DND-41 (cell line): ENCODE measurements at regions not wholly inside any gene's neighbourhood (a gene's known extent, or its start where the extent isn't known, plus 50 kb on each side); places are given as distances from the start of the nearest gene placed in this dataset.

Experiments used
- ATAC-seq: fragments of 200-7000 bp; cut with Tn5 transposase; 3 replicates; pipeline ENCODE4 v1.9.1; 2021; ENCODE audit warnings: low read depth; ENCODE audit not compliant: insufficient read depth
- DNase-seq: peaks from one replicate; pipeline ENCODE4 v3.0.0-alpha.2; 2020
- H2AFZ ChIP-seq: 2 replicates; pipeline ENCODE4 v1.6.0; 2012; ENCODE audit warnings: low read depth, low read length
- H3K27ac ChIP-seq: 2 replicates; pipeline ENCODE4 v1.5.1; 2012; ENCODE audit warnings: low read length, inconsistent platforms
- H3K27me3 ChIP-seq: fragments of 200-600 bp; sonication (generic); 2 replicates; pipeline ENCODE4 v1.6.0; 2012; ENCODE audit warnings: low read length, mild to moderate bottlenecking, inconsistent platforms; ENCODE audit not compliant: insufficient read depth, poor library complexity
- H3K36me3 ChIP-seq: 2 replicates; pipeline ENCODE4 v1.5.1; 2012; ENCODE audit warnings: low read length, inconsistent platforms; ENCODE audit not compliant: insufficient read depth
- H3K4me1 ChIP-seq: 2 replicates; pipeline ENCODE4 v1.5.1; 2012; ENCODE audit warnings: mild to moderate bottlenecking, low read length; ENCODE audit not compliant: insufficient read depth
- H3K4me2 ChIP-seq: 2 replicates; pipeline ENCODE4 v1.6.0; 2012; ENCODE audit warnings: mild to moderate bottlenecking, moderate library complexity, low read length, inconsistent platforms; ENCODE audit not compliant: insufficient read depth
- H3K4me3 ChIP-seq, 2 experiments: fragments of 200-600 bp in 1 of 2; shearing (Covaris generic) in 1 of 2; 2 replicates each; pipeline ENCODE4 v1.5.1; 2012 to 2016; ENCODE audit warnings: inconsistent platforms in 2 of 2, low read length in 2 of 2, mild to moderate bottlenecking in 2 of 2, low read depth in 1 of 2, moderate library complexity in 1 of 2
- H3K79me2 ChIP-seq: 2 replicates; pipeline ENCODE4 v1.6.0; 2012; ENCODE audit warnings: low read length, inconsistent platforms; ENCODE audit not compliant: insufficient read depth
- H3K9ac ChIP-seq: 2 replicates; pipeline ENCODE4 v1.6.0; 2012; ENCODE audit warnings: low read depth, mild to moderate bottlenecking, inconsistent platforms, low read length, moderate library complexity
- H3K9me3 ChIP-seq: 2 replicates; pipeline ENCODE4 v1.5.1; 2012; ENCODE audit warnings: low read length, moderate library complexity, mild to moderate bottlenecking, inconsistent platforms; ENCODE audit not compliant: insufficient read depth, severe bottlenecking
- H4K20me1 ChIP-seq: 2 replicates; pipeline ENCODE4 v1.6.0; 2012; ENCODE audit warnings: low read length; ENCODE audit not compliant: insufficient read depth
- CTCF ChIP-seq: IDR thresholded peaks from 2 replicates; pipeline ENCODE4 v1.5.1; 2012; ENCODE audit warnings: borderline replicate concordance, low read length, moderate library complexity, mild to moderate bottlenecking; ENCODE audit not compliant: poor library complexity, severe bottlenecking; ENCODE audit errors: extremely low read depth
- EZH2 ChIP-seq: IDR thresholded peaks from 3 replicates; pipeline ENCODE4 v1.6.1; 2012; ENCODE audit warnings: borderline replicate concordance, low read depth, mild to moderate bottlenecking, moderate library complexity, low read length, inconsistent platforms; ENCODE audit not compliant: severe bottlenecking

GRCh38 chr2:125886153-125886552 lies 769.8 kb upstream of the GYPC start:
- Histone ChIP-seq H3K36me3 (no peaks in the 10 kb centered on the region), H3K27ac (no peak overlapping the region), H3K9ac (no peak overlapping the region), H3K27me3 (no peaks in the 10 kb centered on the region), H3K9me3 (no peaks in the 10 kb centered on the region), H3K79me2 (no peaks in the 10 kb centered on the region), H3K4me1 (no peaks in the 10 kb centered on the region), H3K4me2 (no peak overlapping the region), H3K4me3 (no peak overlapping the region), H2AFZ (no peak overlapping the region), H4K20me1 (no peaks in the 10 kb centered on the region)
- DNase-seq (no peak), ATAC-seq (no peak)
- TF ChIP-seq EZH2 (no peak), CTCF (no peak)

GRCh38 chr2:125901278-125901677 lies 754.7 kb upstream of the GYPC start:
- Histone ChIP-seq H3K36me3 (no peaks in the 10 kb centered on the region), H3K9me3 (no peaks in the 10 kb centered on the region), H2AFZ (no peak overlapping the region), H3K79me2 (no peaks in the 10 kb centered on the region), H3K4me1 (no peaks in the 10 kb centered on the region), H3K4me3 (no peak overlapping the region), H3K4me2 (no peak overlapping the region), H3K27ac (no peak overlapping the region), H4K20me1 (no peaks in the 10 kb centered on the region), H3K27me3 (no peaks in the 10 kb centered on the region), H3K9ac (no peak overlapping the region)
- DNase-seq: no peak
- no peak for TF ChIP-seq CTCF
- no peak for TF ChIP-seq EZH2
- ATAC-seq: no peak

- ATAC-seq (no peak), DNase-seq (no peak)
- no peaks in the 10 kb centered on the region for H3K27me3 ChIP-seq
- no peak overlapping the region for H3K27ac ChIP-seq
- no peak overlapping the region for H3K9ac ChIP-seq
- no peak overlapping the region for H2AFZ ChIP-seq
- H3K79me2 ChIP-seq: no peaks in the 10 kb centered on the region
- H3K4me1 ChIP-seq: no peaks in the 10 kb centered on the region
- no peaks in the 10 kb centered on the region for H4K20me1 ChIP-seq
- no peak overlapping the region for H3K4me2 ChIP-seq
- no peak overlapping the region for H3K4me3 ChIP-seq
- H3K36me3 ChIP-seq: no peaks in the 10 kb centered on the region
- no peaks in the 10 kb centered on the region for H3K9me3 ChIP-seq
- TF ChIP-seq EZH2 (no peak), CTCF (no peak)
These were observed 729.9 kb upstream of the GYPC start for GRCh38 chr2:125925891-125926546.
